ENCODE measurements at regions not wholly inside any gene's neighbourhood (a gene's known extent, or its start where the extent isn't known, plus 50 kb on each side); places are given as distances from the start of the nearest gene placed in this dataset.

GRCh38 chrX:69236641-69237040 is 71.4 kb upstream of the PJA1 start:
- Histone ChIP-seq H4K20me1 (ENCODE audit: insufficient read depth, low read length) (no peaks in the 10 kb centered on the region), H3K27me3 (ENCODE audit: low read depth, low read length) (no peaks in the 10 kb centered on the region), H3K79me2 (ENCODE audit: low read length) (no peaks in the 10 kb centered on the region), H3K27ac (ENCODE audit: low read length) (no peak overlapping the region), H3K4me3 (ENCODE audit: low read length) (no peak overlapping the region), H3K36me3 (replicated peaks; ENCODE audit: low read depth, low read length) (no peaks in the 10 kb centered on the region), H3K4me2 (ENCODE audit: low read length) (no peak overlapping the region), H3K4me1 (ENCODE audit: low read length) (peaks cover 9% of the 10 kb centered on the region), H3K9ac (ENCODE audit: low read length) (no peak overlapping the region), H2AFZ (ENCODE audit: low read depth, low read length) (no peak overlapping the region), H3K9me3 (ENCODE audit: insufficient read depth, low read length) (no peaks in the 10 kb centered on the region)
- TF ChIP-seq EZH2phosphoT487 (IDR thresholded peaks at IDR 0.05; ENCODE audit: low read depth) (no peak), CTCF (IDR thresholded peaks at IDR 0.05; ENCODE audit: low read depth, low read length) (no peak)

GRCh38 chrX:69234624-69235023 is 69.4 kb upstream of the PJA1 start:
- Histone ChIP-seq H3K9me3 (ENCODE audit: insufficient read depth, low read length) (no peaks in the 10 kb centered on the region), H3K79me2 (ENCODE audit: low read length) (no peaks in the 10 kb centered on the region), H3K4me1 (ENCODE audit: low read length) (peaks cover 9% of the 10 kb centered on the region), H3K27me3 (ENCODE audit: low read depth, low read length) (no peaks in the 10 kb centered on the region), H3K9ac (ENCODE audit: low read length) (no peak overlapping the region), H2AFZ (ENCODE audit: low read depth, low read length) (no peak overlapping the region), H3K4me2 (ENCODE audit: low read length) (peak overlapping the region; percentile 28; the same call in 1 of the 2 replicates), H3K36me3 (replicated peaks; ENCODE audit: low read depth, low read length) (no peaks in the 10 kb centered on the region), H4K20me1 (ENCODE audit: insufficient read depth, low read length) (no peaks in the 10 kb centered on the region), H3K27ac (ENCODE audit: low read length) (no peak overlapping the region), H3K4me3 (ENCODE audit: low read length) (no peak overlapping the region)
- TF ChIP-seq CTCF (IDR thresholded peaks at IDR 0.05; ENCODE audit: low read depth, low read length) (no peak), EZH2phosphoT487 (IDR thresholded peaks at IDR 0.05; ENCODE audit: low read depth) (no peak)

DNA sequence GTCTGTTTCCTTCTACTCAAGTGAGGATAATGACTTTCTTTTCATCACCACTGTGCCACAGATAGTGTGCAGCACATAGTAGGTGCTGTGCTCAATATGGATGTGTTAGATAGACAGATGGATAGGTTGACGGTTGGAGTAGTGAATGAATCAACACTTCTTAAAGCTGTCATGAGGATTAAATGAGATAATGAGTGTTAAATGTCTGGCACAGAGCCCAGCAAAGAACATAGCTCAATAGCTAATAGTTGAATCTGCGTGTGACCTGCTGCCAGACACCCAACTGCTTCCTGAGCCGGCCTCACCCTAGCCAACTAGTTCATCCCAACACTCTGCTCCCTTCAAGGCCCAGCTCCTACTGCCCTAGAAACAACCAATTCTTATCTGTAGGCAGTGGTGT is 67.7 kb upstream of the PJA1 start:
- no peak overlapping the region for H3K9ac ChIP-seq (ENCODE audit: low read length)
- H3K27ac ChIP-seq (ENCODE audit: low read length) = no peak overlapping the region
- no peak overlapping the region for H3K4me3 ChIP-seq (ENCODE audit: low read length)
- H3K4me1 ChIP-seq (ENCODE audit: low read length) = peaks cover 9% of the 10 kb centered on the region
- no peaks in the 10 kb centered on the region for H3K79me2 ChIP-seq (ENCODE audit: low read length)
- no peaks in the 10 kb centered on the region for H3K9me3 ChIP-seq (ENCODE audit: insufficient read depth, low read length)
- H3K36me3 ChIP-seq (replicated peaks; ENCODE audit: low read depth, low read length) = no peaks in the 10 kb centered on the region
- H2AFZ ChIP-seq (ENCODE audit: low read depth, low read length) = no peak overlapping the region
- H3K27me3 ChIP-seq (ENCODE audit: low read depth, low read length) = no peaks in the 10 kb centered on the region
- H3K4me2 ChIP-seq (ENCODE audit: low read length) = no peak overlapping the region
- H4K20me1 ChIP-seq (ENCODE audit: insufficient read depth, low read length) = no peaks in the 10 kb centered on the region
- TF ChIP-seq EZH2phosphoT487 (IDR thresholded peaks at IDR 0.05; ENCODE audit: low read depth) (no peak), CTCF (IDR thresholded peaks at IDR 0.05; ENCODE audit: low read depth, low read length) (no peak)

GRCh38 chrX:69231903-69232302 is 66.7 kb upstream of the PJA1 start:
- H3K36me3 ChIP-seq (replicated peaks; ENCODE audit: low read depth, low read length) = no peaks in the 10 kb centered on the region
- H2AFZ ChIP-seq (ENCODE audit: low read depth, low read length) = no peak overlapping the region
- TF ChIP-seq EZH2phosphoT487 (IDR thresholded peaks at IDR 0.05; ENCODE audit: low read depth) = no peak
- TF ChIP-seq CTCF (IDR thresholded peaks at IDR 0.05; ENCODE audit: low read depth, low read length) = no peak
- no peak overlapping the region for H3K4me3 ChIP-seq (ENCODE audit: low read length)
- no peaks in the 10 kb centered on the region for H3K27me3 ChIP-seq (ENCODE audit: low read depth, low read length)
- H3K27ac ChIP-seq (ENCODE audit: low read length) = no peak overlapping the region
- H3K4me2 ChIP-seq (ENCODE audit: low read length) = no peak overlapping the region
- peaks cover 19% of the 10 kb centered on the region for H3K4me1 ChIP-seq (ENCODE audit: low read length)
- H4K20me1 ChIP-seq (ENCODE audit: insufficient read depth, low read length) = no peaks in the 10 kb centered on the region
- H3K9ac ChIP-seq (ENCODE audit: low read length) = no peak overlapping the region
- H3K9me3 ChIP-seq (ENCODE audit: insufficient read depth, low read length) = no peaks in the 10 kb centered on the region
- no peaks in the 10 kb centered on the region for H3K79me2 ChIP-seq (ENCODE audit: low read length)

All from OCI-LY3 (cell line).